H1 (cell line): ENCODE measurements at regions not wholly inside any gene's neighbourhood (a gene's known extent, or its start where the extent isn't known, plus 50 kb on each side); places are given as distances from the start of the nearest gene placed in this dataset.

Source experiments
- CTCF ChIA-PET: fragments of 300-600 bp; sonication (Branson Sonifier 250); formaldehyde crosslinking; loops from one replicate; lab custom pipeline; 2021; ENCODE audit not compliant: partially characterized antibody; lab: Charles Lee
- POLR2A ChIA-PET: fragments of 300-600 bp; sonication (Branson Sonifier 250); formaldehyde crosslinking; loops from one replicate; lab custom pipeline; 2021; ENCODE audit warnings: inconsistent platforms; ENCODE audit not compliant: partially characterized antibody; lab: Charles Lee
- DNase-seq, 2 experiments: peaks; one replicate each; pipeline versions ENCODE4 v3.0.0 to v3.0.0-alpha.2; 2010 to 2022; ENCODE audit warnings: low spot score in 2 of 2, low read depth in 1 of 2, mixed read lengths in 1 of 2
- FAIRE-seq: peaks from 2 replicates; lab custom pipeline; 2011; peaks lifted over from hg19 to GRCh38; lab: Jason Lieb, UNC
- H2AFZ ChIP-seq: 2 replicates; pipeline ENCODE4 v1.8.1; 2012; ENCODE audit warnings: low read length, inconsistent platforms
- H2AK5ac ChIP-seq: 2 replicates; pipeline ENCODE4 v1.6.1; 2013; ENCODE audit warnings: low read depth, low read length
- H2BK120ac ChIP-seq: replicated peaks from 2 replicates; pipeline ENCODE3; 2013; ENCODE audit warnings: low read depth, low read length, inconsistent platforms
- H2BK12ac ChIP-seq: 2 replicates; pipeline ENCODE4 v1.6.1; 2013; ENCODE audit warnings: low read depth, low read length
- H2BK15ac ChIP-seq: 2 replicates; pipeline ENCODE4 v1.6.1; 2013; ENCODE audit warnings: low read length
- H2BK20ac ChIP-seq: 2 replicates; pipeline ENCODE4 v1.6.1; 2013; ENCODE audit warnings: low read length
- H2BK5ac ChIP-seq: 2 replicates; pipeline ENCODE4 v1.6.1; 2013; ENCODE audit warnings: low read depth, low read length
- H3K14ac ChIP-seq: 2 replicates; pipeline ENCODE4 v1.6.1; 2013; ENCODE audit warnings: inconsistent platforms; ENCODE audit not compliant: insufficient read length
- H3K18ac ChIP-seq: 2 replicates; pipeline ENCODE4 v1.6.1; 2013; ENCODE audit warnings: low read length; ENCODE audit errors: extremely low read depth
- H3K23ac ChIP-seq: 2 replicates; pipeline ENCODE4 v1.6.1; 2013; ENCODE audit warnings: inconsistent platforms; ENCODE audit not compliant: insufficient read length
- H3K23me2 ChIP-seq: 2 replicates; pipeline ENCODE4 v1.6.1; 2013; ENCODE audit warnings: low read depth, low read length
- H3K27ac ChIP-seq: 2 replicates; pipeline ENCODE4 v1.6.1; 2011; ENCODE audit warnings: low read depth, low read length, inconsistent platforms
- H3K27me3 ChIP-seq, 4 experiments: replicated peaks in 1 of 4; 1 replicate in 1 of 4; 2 replicates in 3 of 4; pipeline versions ENCODE4 v1.6.1 to v1.8.1; 2011 to 2013; ENCODE audit warnings: low read length in 3 of 4, mild to moderate bottlenecking in 3 of 4, inconsistent platforms in 2 of 4, mixed read lengths in 2 of 4, moderate library complexity in 1 of 4; ENCODE audit not compliant: control insufficient read depth in 3 of 4, insufficient read depth in 3 of 4; ENCODE audit errors: extremely low read depth in 1 of 4
- H3K36me3 ChIP-seq, 4 experiments: 2 replicates each; pipeline versions ENCODE4 v1.6.1 to v1.8.1; 2011 to 2013; ENCODE audit warnings: mild to moderate bottlenecking in 4 of 4, low read length in 3 of 4, moderate library complexity in 2 of 4, control low read depth in 1 of 4, inconsistent platforms in 1 of 4; ENCODE audit not compliant: insufficient read depth in 4 of 4, control insufficient read depth in 2 of 4
- H3K4ac ChIP-seq: replicated peaks from 2 replicates; pipeline ENCODE3; 2013; ENCODE audit warnings: low read length, low read depth, mixed read lengths, inconsistent platforms; ENCODE audit not compliant: insufficient read length
- H3K4me1 ChIP-seq, 4 experiments: replicated peaks in 1 of 4; 1 replicate in 1 of 4; 2 replicates in 3 of 4; pipeline versions ENCODE4 v1.6.1 to v1.8.1; 2011 to 2013; ENCODE audit warnings: low read length in 3 of 4, inconsistent platforms in 2 of 4, mixed read lengths in 1 of 4; ENCODE audit not compliant: insufficient read depth in 4 of 4, control insufficient read depth in 3 of 4
- H3K4me2 ChIP-seq, 2 experiments: 2 replicates each; pipeline versions ENCODE4 v1.6.1 to v1.8.1; 2011 to 2013; ENCODE audit warnings: low read depth in 2 of 2, low read length in 2 of 2, control low read depth in 1 of 2, inconsistent platforms in 1 of 2, mild to moderate bottlenecking in 1 of 2; ENCODE audit not compliant: insufficient read depth in 1 of 2
- H3K4me3 ChIP-seq, 4 experiments: fragments of 200-600, 300-600 bp in 1 of 4; sonication (generic), shearing (Covaris generic), sonication (Bioruptor Twin) in 1 of 4; 2 replicates each; pipeline versions ENCODE4 v1.5.1 to v1.8.1; 2011 to 2016; ENCODE audit warnings: low read length in 4 of 4, low read depth in 3 of 4, control low read depth in 2 of 4, inconsistent platforms in 2 of 4, mild to moderate bottlenecking in 2 of 4, mixed read lengths in 1 of 4, moderate library complexity in 1 of 4; ENCODE audit not compliant: insufficient read depth in 2 of 4; ENCODE audit errors: extremely low read depth in 1 of 4
- H3K56ac ChIP-seq: replicated peaks from 2 replicates; pipeline ENCODE3; 2013; ENCODE audit warnings: low read depth, mild to moderate bottlenecking, mixed read lengths, low read length, inconsistent platforms; ENCODE audit not compliant: insufficient read length
- H3K79me1 ChIP-seq: 2 replicates; pipeline ENCODE4 v1.6.1; 2013; ENCODE audit warnings: low read depth, low read length, control low read depth
- H3K79me2 ChIP-seq, 2 experiments: 2 replicates each; pipeline versions ENCODE4 v1.6.1 to v1.8.1; 2012 to 2013; ENCODE audit warnings: low read length in 2 of 2, mild to moderate bottlenecking in 2 of 2, inconsistent platforms in 1 of 2; ENCODE audit not compliant: insufficient read depth in 2 of 2, control insufficient read depth in 1 of 2
- H3K9ac ChIP-seq, 4 experiments: replicated peaks in 1 of 4; 1 replicate in 1 of 4; 2 replicates in 3 of 4; pipeline versions ENCODE4 v1.6.1 to v1.8.1; 2011 to 2013; ENCODE audit warnings: low read depth in 3 of 4, low read length in 3 of 4, control low read depth in 2 of 4, mild to moderate bottlenecking in 2 of 4, moderate library complexity in 2 of 4, inconsistent platforms in 1 of 4; ENCODE audit errors: extremely low read depth in 1 of 4
- H3K9me3 ChIP-seq, 2 experiments: 2 replicates each; pipeline versions ENCODE4 v1.6.1 to v1.8.1; 2012 to 2013; ENCODE audit warnings: mild to moderate bottlenecking in 2 of 2, moderate library complexity in 2 of 2, control low read depth in 1 of 2, inconsistent platforms in 1 of 2, low read depth in 1 of 2, low read length in 1 of 2, mixed read lengths in 1 of 2; ENCODE audit not compliant: insufficient read depth in 2 of 2
- H4K20me1 ChIP-seq, 2 experiments: replicated peaks in 1 of 2; 2 replicates each; pipeline versions ENCODE3 to v1.8.1; 2011 to 2013; ENCODE audit warnings: inconsistent platforms in 2 of 2, low read length in 2 of 2, mild to moderate bottlenecking in 1 of 2; ENCODE audit not compliant: insufficient read depth in 2 of 2, control insufficient read depth in 1 of 2
- H4K5ac ChIP-seq: 2 replicates; pipeline ENCODE4 v1.6.1; 2013; ENCODE audit warnings: low read length, low read depth, mixed read lengths, inconsistent platforms; ENCODE audit not compliant: insufficient read length
- H4K8ac ChIP-seq: 2 replicates; pipeline ENCODE4 v1.8.0; 2013; ENCODE audit warnings: mild to moderate bottlenecking, moderate library complexity, low read length, inconsistent platforms; ENCODE audit not compliant: insufficient read depth; ENCODE audit errors: extremely low read depth
- H4K91ac ChIP-seq: replicated peaks from 2 replicates; pipeline ENCODE3; 2013; ENCODE audit warnings: low read length, mixed read lengths, inconsistent platforms; ENCODE audit not compliant: insufficient read length
- CTBP2 ChIP-seq: IDR thresholded peaks from 2 replicates; pipeline ENCODE4 v1.7.0; 2011; ENCODE audit warnings: borderline replicate concordance, mild to moderate bottlenecking, moderate library complexity, mixed read lengths, low read length; ENCODE audit not compliant: insufficient read depth, insufficient read length
- EZH2 ChIP-seq: fragments of 200-600 bp; sonication (generic); IDR thresholded peaks from 2 replicates; pipeline ENCODE4 v1.7.1; 2012; ENCODE audit warnings: low read depth, mild to moderate bottlenecking, moderate library complexity, low read length, inconsistent platforms; ENCODE audit not compliant: severe bottlenecking
- GTF2F1 ChIP-seq: IDR thresholded peaks from 2 replicates; pipeline ENCODE4 v1.6.1; 2012; ENCODE audit warnings: low read depth, low read length, improper control_type of control experiment, borderline replicate concordance
- JUND ChIP-seq: IDR thresholded peaks from 2 replicates; pipeline ENCODE4 v1.6.1; 2011; ENCODE audit warnings: mild to moderate bottlenecking, improper control_type of control experiment, low read length
- KDM1A ChIP-seq: fragments of 200-600, 300-600 bp; sonication (generic); IDR thresholded peaks from 2 replicates; pipeline ENCODE4 v1.7.1; 2016; ENCODE audit warnings: mild to moderate bottlenecking, low read length, borderline replicate concordance
- POLR2AphosphoS5 ChIP-seq: IDR thresholded peaks from 2 replicates; pipeline ENCODE4 v1.6.1; 2011; ENCODE audit warnings: low read depth, low read length
- POU5F1 ChIP-seq: IDR thresholded peaks from 2 replicates; pipeline ENCODE4 v1.6.1; 2011; ENCODE audit warnings: low read depth, mild to moderate bottlenecking, low read length, moderate library complexity
- RBBP5 ChIP-seq: IDR thresholded peaks from 2 replicates; pipeline ENCODE4 v1.7.1; 2012; ENCODE audit warnings: low read depth, mild to moderate bottlenecking, inconsistent platforms, low read length, moderate library complexity, borderline replicate concordance
- SP4 ChIP-seq: IDR thresholded peaks from 2 replicates; pipeline ENCODE4 v1.6.1; 2012; ENCODE audit warnings: low read length, inconsistent platforms
- SUZ12 ChIP-seq: fragments of 200-600 bp; sonication (generic); IDR thresholded peaks from 2 replicates; pipeline ENCODE4 v1.6.1; 2012; ENCODE audit warnings: mild to moderate bottlenecking, inconsistent platforms, low read length, moderate library complexity, mixed read lengths
- TAF1 ChIP-seq: IDR thresholded peaks from 2 replicates; pipeline ENCODE4 v1.6.1; 2011; ENCODE audit warnings: mild to moderate bottlenecking, low read depth, low read length
- USF2 ChIP-seq: IDR thresholded peaks from 2 replicates; pipeline ENCODE4 v1.6.1; 2011; ENCODE audit warnings: low read length, improper control_type of control experiment
- WGBS, 2 experiments: shearing (Covaris generic) in 1 of 2; methylation state at CpG; one replicate each; pipeline versions ENCODE4 v1.1.6 to v1.1.7; 2013 to 2015; ENCODE audit warnings: low lambda C conversion rate in 2 of 2, mixed read lengths in 2 of 2, inconsistent platforms in 1 of 2, low coverage in 1 of 2, missing lambda C conversion rate in 1 of 2; ENCODE audit not compliant: insufficient replicate concordance in 2 of 2, insufficient coverage in 1 of 2, insufficient read length in 1 of 2; ENCODE audit errors: extremely low coverage in 1 of 2, missing lambda C conversion rate in 1 of 2; 5-methylcytosine and 5-hydroxymethylcytosine counted together

GRCh38 chr7:32393861-32394260 lies 96.3 kb downstream of the LSM5 start:
- Histone ChIP-seq H4K91ac (no peak overlapping the region), H3K23ac (no peak overlapping the region), H3K9me3 (no peaks in the 10 kb centered on the region), H2BK5ac (no peak overlapping the region), H2BK20ac (no peak overlapping the region), H4K20me1 (no peaks in the 10 kb centered on the region), H3K56ac (no peak overlapping the region), H4K5ac (no peak overlapping the region), H3K79me1 (no peaks in the 10 kb centered on the region), H3K4me1 (no peaks in the 10 kb centered on the region), H3K23me2 (no peaks in the 10 kb centered on the region; the same call in 1 of the 2 replicates), H3K27ac (no peak overlapping the region), H3K14ac (no peak overlapping the region), H2AFZ (no peak overlapping the region), H2BK15ac (no peak overlapping the region), H3K27me3 (no peaks in the 10 kb centered on the region), H3K79me2 (no peaks in the 10 kb centered on the region), H3K4me3 (no peak overlapping the region), H3K9ac (no peak overlapping the region), H2AK5ac (no peak overlapping the region), H4K8ac (no peak overlapping the region), H3K18ac (no peak overlapping the region), H2BK12ac (no peak overlapping the region), H3K4me2 (no peak overlapping the region), H3K36me3 (no peaks in the 10 kb centered on the region), H2BK120ac (no peak overlapping the region), H3K4ac (no peak overlapping the region)
- no peak for FAIRE-seq
- ChIA-PET CTCF (interaction anchor here (0.7 to 1.6 kb wide), 3 partner anchors 15 to 86 kb away, joined by 3 to 7 read pairs (median 4); no protein-coding TSS in a partner anchor), POLR2A (no interaction called here)
- 86% methylated on average over 1 of the region's 1 CpG; no CpG with 5 or more reads in 1 of the 2 experiments for WGBS, 2 experiments
- DNase-seq = no peak
- TF ChIP-seq SP4 = no peak
- TF ChIP-seq POU5F1 = no peak
- no peak for TF ChIP-seq USF2
- TF ChIP-seq GTF2F1 = no peak
- no peak for TF ChIP-seq RBBP5
- no peak for TF ChIP-seq KDM1A
- TF ChIP-seq CTBP2 = no peak
- no peak for TF ChIP-seq TAF1
- no peak for TF ChIP-seq EZH2
- TF ChIP-seq JUND = no peak
- TF ChIP-seq POLR2AphosphoS5 = no peak
- TF ChIP-seq SUZ12 = no peak
